ENCODE measurements at regions not wholly inside any gene's neighbourhood (a gene's known extent, or its start where the extent isn't known, plus 50 kb on each side); places are given as distances from the start of the nearest gene placed in this dataset.

- no peak for ATAC-seq
Observed at GRCh38 chr12:30874455-30875321, 51.9 kb upstream of the TSPAN11 start.

GRCh38 chr12:30870491-30871265, 55.9 kb upstream of the TSPAN11 start:
- no peak for ATAC-seq
- DNase-seq = no peak

More at GRCh38 chr12:30874455-30875321, 51.9 kb upstream of the TSPAN11 start:
- no peak for DNase-seq

- DNase-seq (no peak), ATAC-seq (no peak)
Observed at GRCh38 chr12:30867415-30867814, 59.1 kb upstream of the TSPAN11 start.

- ATAC-seq = no peak
- no peak for DNase-seq
Observed at GRCh38 chr12:30866256-30866655, 60.3 kb upstream of the TSPAN11 start.

GRCh38 chr12:30863839-30864238, 62.7 kb upstream of the TSPAN11 start:
- ATAC-seq = no peak
- DNase-seq = no peak

- ATAC-seq = no peak
- no peak for DNase-seq
Observed at GRCh38 chr12:30862486-30862885, 64.1 kb upstream of the TSPAN11 start.

GRCh38 chr12:30859226-30859625, 67.3 kb upstream of the TSPAN11 start:
- no peak for DNase-seq
- no peak for ATAC-seq

GRCh38 chr12:30858471-30858870, 68.1 kb upstream of the TSPAN11 start:
- ATAC-seq = no peak

GRCh38 chr12:30853561-30854133, 72.9 kb upstream of the TSPAN11 start:
- peak; percentile 28 for ATAC-seq
- no peak for DNase-seq

More at GRCh38 chr12:30858471-30858870, 68.1 kb upstream of the TSPAN11 start:
- DNase-seq = no peak

- DNase-seq = no peak
- no peak for ATAC-seq
Observed at GRCh38 chr12:30850684-30851083, 75.9 kb upstream of the TSPAN11 start.

- DNase-seq (peak; percentile 14), ATAC-seq (no peak)
Observed at GRCh38 chr12:30847259-30847658, 79.3 kb upstream of the TSPAN11 start.

GRCh38 chr12:30846776-30847175, 79.8 kb upstream of the TSPAN11 start:
- no peak for ATAC-seq
- DNase-seq = no peak

GRCh38 chr12:30845676-30846075, 80.9 kb upstream of the TSPAN11 start:
- DNase-seq (no peak), ATAC-seq (no peak)

GRCh38 chr12:30843211-30843610, 83.3 kb upstream of the TSPAN11 start:
- ATAC-seq = no peak
- no peak for DNase-seq

- no peak for ATAC-seq
Observed at GRCh38 chr12:30840715-30841114, 85.8 kb upstream of the TSPAN11 start.

GRCh38 chr12:30839643-30840220, 85.0 kb upstream of the CAPRIN2 start:
- no peak for ATAC-seq

More at GRCh38 chr12:30840715-30841114, 85.8 kb upstream of the TSPAN11 start:
- no peak for DNase-seq

GRCh38 chr12:30837595-30837994, 82.8 kb upstream of the CAPRIN2 start:
- DNase-seq (no peak), ATAC-seq (no peak)

More at GRCh38 chr12:30839643-30840220, 85.0 kb upstream of the CAPRIN2 start:
- DNase-seq = no peak

GRCh38 chr12:30836656-30837445, 82.1 kb upstream of the CAPRIN2 start:
- ATAC-seq (no peak), DNase-seq (no peak)

- ATAC-seq = no peak
- DNase-seq = no peak
Observed at GRCh38 chr12:30835216-30835615, 80.5 kb upstream of the CAPRIN2 start.

GRCh38 chr12:30830751-30831150, 76.0 kb upstream of the CAPRIN2 start:
- no peak for ATAC-seq

GRCh38 chr12:30829876-30830275, 75.1 kb upstream of the CAPRIN2 start:
- DNase-seq = no peak
- no peak for ATAC-seq

More at GRCh38 chr12:30830751-30831150, 76.0 kb upstream of the CAPRIN2 start:
- DNase-seq = no peak
